SK-N-SH (cell line): ENCODE measurements at regions not wholly inside any gene's neighbourhood (a gene's known extent, or its start where the extent isn't known, plus 50 kb on each side); places are given as distances from the start of the nearest gene placed in this dataset.

Source experiments
- CHD2 ChIP-seq: fragments of 150-350 bp; IDR thresholded peaks from 2 replicates; pipeline ENCODE4 v1.6.1; 2018; ENCODE audit warnings: low read length; ENCODE audit not compliant: partially characterized antibody
- EP300 ChIP-seq, 2 experiments: IDR thresholded peaks; 2 replicates each; pipeline versions ENCODE4 v1.4.0 to v1.6.1; 2012; ENCODE audit warnings: borderline replicate concordance in 1 of 2, low read depth in 1 of 2, low read length in 1 of 2
- FOXM1 ChIP-seq: IDR thresholded peaks from 2 replicates; pipeline ENCODE4 v1.4.0; 2012; ENCODE audit warnings: low read depth, mild to moderate bottlenecking
- MAX ChIP-seq: IDR thresholded peaks from 2 replicates; pipeline ENCODE4 v1.4.0; 2012; ENCODE audit warnings: low read depth
- MXI1 ChIP-seq: IDR thresholded peaks from 2 replicates; pipeline ENCODE4 v1.6.1; 2012; ENCODE audit warnings: mild to moderate bottlenecking, low read depth, low read length, improper control_type of control experiment
- POLR2AphosphoS5 ChIP-seq: IDR thresholded peaks from 2 replicates; pipeline ENCODE4 v1.6.1; 2012; ENCODE audit warnings: low read depth, low read length
- RFX5 ChIP-seq: IDR thresholded peaks from 2 replicates; pipeline ENCODE4 v1.6.1; 2012; ENCODE audit warnings: mild to moderate bottlenecking, improper control_type of control experiment, low read length
- SIN3A ChIP-seq: IDR thresholded peaks from 2 replicates; pipeline ENCODE4 v1.6.1; 2012; ENCODE audit warnings: low read depth, mild to moderate bottlenecking, low read length, moderate library complexity, borderline replicate concordance
- SMC3 ChIP-seq: IDR thresholded peaks from 2 replicates; pipeline ENCODE4 v1.6.1; 2012; ENCODE audit warnings: low read depth, low read length, improper control_type of control experiment
- TAF1 ChIP-seq: IDR thresholded peaks from 2 replicates; pipeline ENCODE4 v1.6.1; 2012; ENCODE audit warnings: low read depth, mild to moderate bottlenecking, low read length, moderate library complexity, borderline replicate concordance
- TF ChIP-seq, protein P1 (sequence below): fragments of 200-600 bp; sonication (generic); IDR thresholded peaks from 2 replicates; pipeline ENCODE4 v1.6.1; 2017; ENCODE audit warnings: antibody characterized with exemption, mild to moderate bottlenecking, moderate library complexity

DNA sequence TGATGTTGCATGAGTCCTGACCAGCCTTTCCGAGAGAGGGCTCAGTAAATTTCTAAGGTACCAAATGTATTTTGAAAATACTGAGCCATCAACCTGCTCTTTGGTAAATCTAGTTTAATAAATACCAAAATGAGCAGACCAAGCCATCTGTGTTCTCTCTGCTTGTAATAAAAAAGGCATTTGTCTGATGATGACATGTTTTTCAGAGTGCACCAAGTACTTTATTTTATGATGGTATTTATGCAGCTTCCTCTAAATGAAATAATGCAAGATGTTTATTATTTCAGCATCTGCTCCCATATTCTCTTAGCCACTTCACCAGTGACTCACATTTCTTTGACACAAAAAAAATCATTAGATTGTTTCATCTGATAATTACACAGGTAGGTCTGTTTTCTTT is 700.5 kb downstream of the TRIML1 start:
- TF ChIP-seq POLR2AphosphoS5 (no peak), MAX (no peak), CHD2 (no peak), EP300 (IDR thresholded peaks at IDR 0.05; ENCODE audit: borderline replicate concordance in 1 of 2, low read depth in 1 of 2, low read length in 1 of 2) (no peak), TAF1 (no peak), SMC3 (no peak), RFX5 (no peak), MXI1 (no peak), FOXM1 (no peak), SIN3A (no peak)
- TF ChIP-seq, protein P1, sequence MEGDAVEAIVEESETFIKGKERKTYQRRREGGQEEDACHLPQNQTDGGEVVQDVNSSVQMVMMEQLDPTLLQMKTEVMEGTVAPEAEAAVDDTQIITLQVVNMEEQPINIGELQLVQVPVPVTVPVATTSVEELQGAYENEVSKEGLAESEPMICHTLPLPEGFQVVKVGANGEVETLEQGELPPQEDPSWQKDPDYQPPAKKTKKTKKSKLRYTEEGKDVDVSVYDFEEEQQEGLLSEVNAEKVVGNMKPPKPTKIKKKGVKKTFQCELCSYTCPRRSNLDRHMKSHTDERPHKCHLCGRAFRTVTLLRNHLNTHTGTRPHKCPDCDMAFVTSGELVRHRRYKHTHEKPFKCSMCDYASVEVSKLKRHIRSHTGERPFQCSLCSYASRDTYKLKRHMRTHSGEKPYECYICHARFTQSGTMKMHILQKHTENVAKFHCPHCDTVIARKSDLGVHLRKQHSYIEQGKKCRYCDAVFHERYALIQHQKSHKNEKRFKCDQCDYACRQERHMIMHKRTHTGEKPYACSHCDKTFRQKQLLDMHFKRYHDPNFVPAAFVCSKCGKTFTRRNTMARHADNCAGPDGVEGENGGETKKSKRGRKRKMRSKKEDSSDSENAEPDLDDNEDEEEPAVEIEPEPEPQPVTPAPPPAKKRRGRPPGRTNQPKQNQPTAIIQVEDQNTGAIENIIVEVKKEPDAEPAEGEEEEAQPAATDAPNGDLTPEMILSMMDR = no peak
